Stimulated activated CD4-positive, alpha-beta T cell treated with anti-CD3 and anti-CD28 coated beads, Interleukin-15, amount 100 ng/mL, for 24 hours (primary cell): ENCODE measurements at regions not wholly inside any gene's neighbourhood (a gene's known extent, or its start where the extent isn't known, plus 50 kb on each side); places are given as distances from the start of the nearest gene placed in this dataset.

Experiments used
- DNase-seq: peaks from one replicate; pipeline ENCODE4 v3.0.0-alpha.2; 2020

GRCh38 chr5:163623524-163623923 is 118.1 kb downstream of the MAT2B start:
- no peak for DNase-seq

- DNase-seq, result no peak
Observed at GRCh38 chr5:163623986-163624385, 118.6 kb downstream of the MAT2B start.

- no peak for DNase-seq
Observed at GRCh38 chr5:163624431-163624830, 119.0 kb downstream of the MAT2B start.

DNA sequence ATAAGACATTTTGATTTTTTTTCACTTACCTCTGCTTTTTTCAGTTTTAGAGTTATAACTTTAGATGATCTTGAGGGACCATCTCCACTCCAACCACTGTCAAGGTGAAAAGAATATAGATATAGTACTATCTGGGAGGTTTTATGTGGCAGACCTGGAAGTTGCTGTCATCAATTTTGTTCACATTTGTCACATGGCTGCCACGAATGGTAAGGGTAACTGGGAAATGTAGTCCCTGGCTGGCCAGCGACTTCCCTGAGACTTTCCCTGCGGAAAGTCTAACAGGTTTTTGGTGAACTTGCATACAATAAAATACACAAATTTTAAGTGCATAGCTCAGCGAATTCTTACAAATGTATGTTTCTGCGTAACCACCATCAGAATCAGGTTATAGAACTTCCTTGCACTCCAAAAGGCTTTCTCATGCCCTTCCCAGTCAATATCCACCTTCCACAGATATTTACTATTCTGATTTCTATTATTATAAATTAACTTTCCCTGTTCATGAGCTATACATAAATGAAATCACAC is 121.5 kb downstream of the MAT2B start:
- no peak for DNase-seq

- no peak for DNase-seq
Observed at GRCh38 chr5:163631856-163632255, 126.4 kb downstream of the MAT2B start.

DNA sequence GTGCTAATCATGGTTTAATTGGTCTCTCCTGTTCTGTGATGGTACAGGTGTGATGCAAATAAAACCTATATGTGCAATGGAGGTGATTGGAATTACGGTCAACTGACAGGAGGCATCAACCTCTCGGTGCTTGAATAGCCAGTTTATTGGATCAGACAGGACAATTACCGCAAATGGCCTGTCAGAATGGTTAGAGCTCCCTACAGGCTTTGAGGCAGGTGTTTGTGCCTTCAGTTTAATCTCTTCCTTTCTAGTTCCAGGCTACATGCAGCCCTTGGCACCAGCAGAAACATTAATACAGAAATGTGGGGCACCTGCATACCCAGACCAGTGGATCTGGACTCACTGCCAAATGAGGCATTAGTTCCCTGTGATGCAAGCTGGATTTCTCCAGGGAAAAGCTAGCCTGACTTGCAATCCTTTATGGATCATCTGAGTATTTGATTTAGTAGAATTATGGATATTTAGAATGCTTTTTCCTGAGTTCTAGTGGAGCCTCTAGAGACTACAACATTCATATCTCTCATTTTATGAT is 128.6 kb downstream of the MAT2B start:
- DNase-seq, result no peak

GRCh38 chr5:163635631-163636030 is 130.2 kb downstream of the MAT2B start:
- no peak for DNase-seq

DNA sequence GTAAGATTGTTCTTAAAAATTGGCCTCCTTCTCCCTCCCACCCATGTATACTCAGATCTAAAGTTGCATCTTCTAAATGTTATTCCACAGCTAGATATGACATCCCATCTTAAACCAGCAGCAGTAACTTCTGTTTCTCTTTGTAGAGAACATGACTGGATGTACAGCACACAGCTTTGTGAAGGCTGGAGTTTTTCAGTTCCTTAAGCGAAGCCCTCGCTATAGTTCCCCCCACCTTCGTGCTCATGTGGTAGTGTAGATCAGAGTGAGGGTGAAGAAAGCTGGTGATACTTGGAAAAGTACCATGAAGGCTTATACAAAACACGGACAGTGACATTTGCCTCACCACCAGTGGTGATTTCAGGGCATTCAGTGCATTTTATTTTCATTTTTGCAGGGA is 137.5 kb downstream of the MAT2B start:
- no peak for DNase-seq

DNA sequence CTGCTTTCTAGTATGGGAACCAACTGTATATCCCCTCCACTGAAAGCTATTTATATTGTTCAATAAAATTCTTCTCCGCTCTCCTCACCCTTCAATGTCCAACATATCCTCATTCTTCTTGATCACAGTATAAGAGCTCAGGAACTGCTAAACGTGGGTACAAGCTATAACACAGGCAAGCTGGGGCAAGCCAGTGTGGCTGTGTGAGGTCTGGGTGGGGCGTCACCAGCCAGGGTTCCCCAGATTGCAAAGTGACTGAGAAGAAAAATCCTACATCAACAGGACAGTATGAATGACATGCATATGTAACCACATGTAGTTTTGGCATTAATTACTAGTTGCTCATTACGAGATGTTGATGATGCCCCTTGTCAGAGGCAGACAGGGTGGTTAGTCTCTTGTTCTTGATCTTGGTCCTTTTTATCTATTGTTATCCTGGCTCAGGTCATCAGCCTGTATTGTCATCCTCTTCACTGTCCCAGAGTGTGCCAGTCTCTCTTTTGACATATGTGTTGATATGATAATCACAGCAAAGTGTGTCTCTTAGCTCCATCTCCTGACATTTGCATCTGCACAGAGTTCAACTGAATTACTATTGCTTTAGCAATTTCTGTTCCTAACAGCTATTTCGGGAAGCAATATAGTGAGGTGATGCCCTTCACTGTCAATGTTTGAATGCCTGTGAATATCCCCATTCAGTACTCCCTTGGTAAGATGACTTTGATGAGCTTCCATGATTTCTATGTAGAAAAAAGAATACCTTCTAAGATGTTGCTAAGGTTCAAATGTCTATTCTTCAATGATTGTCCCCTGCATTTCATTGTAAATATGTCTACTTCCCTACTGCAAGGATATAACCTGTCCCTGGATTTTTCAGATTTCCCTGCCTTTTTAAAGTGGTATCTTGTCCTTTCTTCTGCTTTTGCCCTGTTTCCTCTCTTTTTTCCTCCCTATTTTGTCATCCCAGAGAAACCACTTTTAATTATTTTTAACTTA is 140.3 kb downstream of the MAT2B start:
- no peak for DNase-seq

- no peak for DNase-seq
Observed at GRCh38 chr5:163649514-163649913, 144.1 kb downstream of the MAT2B start.

DNA sequence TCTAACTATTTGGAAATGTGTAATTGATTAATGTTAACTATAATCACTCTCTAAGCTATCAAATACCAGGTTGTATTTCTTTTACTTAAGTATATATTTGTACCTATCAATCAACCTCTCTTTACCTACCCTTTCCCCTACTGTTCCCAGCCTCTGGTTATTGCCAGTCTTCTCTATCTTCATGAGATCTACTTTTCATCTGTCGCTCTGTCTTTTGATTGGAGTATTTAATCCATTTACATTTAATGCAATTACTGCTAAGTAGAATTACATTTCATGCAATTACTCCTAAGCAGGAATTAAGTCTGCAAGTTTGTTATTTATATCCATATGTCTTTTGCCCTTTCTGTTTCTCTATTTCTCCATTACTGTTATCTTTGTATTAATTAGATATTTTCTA is 148.1 kb downstream of the MAT2B start:
- no peak for DNase-seq

GRCh38 chr5:163658702-163659567 is 153.5 kb downstream of the MAT2B start:
- no peak for DNase-seq

GRCh38 chr5:163659568-163659902 is 154.1 kb downstream of the MAT2B start:
- no peak for DNase-seq

- no peak for DNase-seq
Observed at GRCh38 chr5:163660486-163660885, 155.1 kb downstream of the MAT2B start.

- no peak for DNase-seq
Observed at GRCh38 chr5:163661360-163661759, 155.9 kb downstream of the MAT2B start.

DNA sequence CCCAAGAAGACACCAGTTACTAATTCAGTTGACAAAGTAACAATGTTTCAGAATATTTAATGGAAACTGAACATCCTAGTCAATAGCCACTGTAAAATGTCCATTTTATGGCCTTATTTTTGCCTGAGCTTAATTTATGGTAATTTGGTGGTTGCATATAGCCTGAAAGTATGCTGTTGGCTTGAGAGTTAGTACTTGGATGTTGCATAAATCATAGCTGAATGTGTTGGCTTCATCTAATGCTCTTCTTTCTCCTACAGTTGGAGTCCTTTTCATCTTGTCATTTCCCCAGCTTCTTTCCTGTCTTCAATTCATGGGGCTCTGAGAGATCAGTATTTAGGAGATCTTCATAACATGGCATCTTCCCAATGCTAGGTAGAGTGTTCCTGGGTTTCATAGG is 164.6 kb downstream of the MAT2B start:
- DNase-seq, result no peak

GRCh38 chr5:163677092-163677491 is 171.7 kb downstream of the MAT2B start:
- DNase-seq, result no peak

- no peak for DNase-seq
Observed at GRCh38 chr5:163682234-163682633, 176.8 kb downstream of the MAT2B start.

DNA sequence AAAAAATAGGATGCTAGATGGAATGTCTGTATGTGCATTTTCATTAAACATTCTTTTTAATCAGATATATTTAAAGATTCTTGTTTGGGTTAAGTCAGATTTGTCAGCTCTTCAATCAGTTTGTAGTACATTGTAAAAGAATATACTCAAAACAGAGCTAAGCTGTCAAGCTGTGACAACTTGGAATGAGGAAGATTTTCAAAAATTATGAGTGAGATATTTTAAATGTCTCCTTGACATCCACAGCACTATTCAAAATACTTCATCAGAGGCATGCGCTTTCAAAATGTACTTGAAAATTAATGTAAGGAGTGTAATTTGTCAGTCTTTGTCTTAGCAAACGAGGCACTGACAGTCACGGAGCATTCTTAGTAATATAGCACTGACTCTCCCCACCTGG is 182.0 kb downstream of the MAT2B start:
- DNase-seq, result no peak

- DNase-seq, result no peak
Observed at GRCh38 chr5:163692091-163692490, 186.7 kb downstream of the MAT2B start.

- no peak for DNase-seq
Observed at GRCh38 chr5:163695830-163696578, 190.6 kb downstream of the MAT2B start.

GRCh38 chr5:163696579-163696887 is 191.1 kb downstream of the MAT2B start:
- DNase-seq, result no peak
